IMR-90 (cell line): ENCODE measurements at regions not wholly inside any gene's neighbourhood (a gene's known extent, or its start where the extent isn't known, plus 50 kb on each side); places are given as distances from the start of the nearest gene placed in this dataset.

Experiments used
- ATAC-seq: fragments of 200-7000 bp; cut with Tn5 transposase; 2 replicates; pipeline ENCODE4 v1.9.1; 2020; ENCODE audit warnings: low read depth, mild to moderate bottlenecking, moderate library complexity
- BruUV-seq: library from RNA; stranded (reverse); fragments of 400-500 nt; replicated peaks from 2 replicates; lab custom pipeline; 2021; lab: Mats Ljungman, UMichigan
- CTCF ChIA-PET: fragments of 300-600 bp; formaldehyde crosslinking; extraction: SDS; loops from one replicate; lab custom pipeline; 2021; ENCODE audit warnings: antibody characterized with exemption; lab: Yijun Ruan, JAX
- POLR2A ChIA-PET: fragments of 300-600 bp; sonication (Branson Sonifier 250); formaldehyde crosslinking; loops from one replicate; lab custom pipeline; 2022; ENCODE audit warnings: antibody characterized with exemption; ENCODE audit not compliant: unreplicated experiment; lab: Charles Lee
- DNase-seq: peaks from one replicate; pipeline ENCODE4 v3.0.0; 2013
- H2AFZ ChIP-seq: replicated peaks from 2 replicates; pipeline ENCODE3; 2013; ENCODE audit warnings: low read length, mild to moderate bottlenecking; ENCODE audit not compliant: poor library complexity
- H2AK5ac ChIP-seq: 2 replicates; pipeline ENCODE4 v1.6.1; 2013; ENCODE audit warnings: low read depth, low read length, inconsistent platforms
- H2AK9ac ChIP-seq: replicated peaks from 2 replicates; pipeline ENCODE3; 2013; ENCODE audit warnings: mild to moderate bottlenecking, low read depth, low read length, moderate library complexity; ENCODE audit not compliant: poor library complexity
- H2BK120ac ChIP-seq: 2 replicates; pipeline ENCODE4 v1.6.1; 2013; ENCODE audit warnings: low read depth, low read length, inconsistent platforms
- H2BK15ac ChIP-seq: 3 replicates; pipeline ENCODE4 v1.6.1; 2013; ENCODE audit warnings: low read depth, low read length, inconsistent platforms
- H2BK20ac ChIP-seq: 2 replicates; pipeline ENCODE4 v1.6.1; 2013; ENCODE audit warnings: low read depth, mild to moderate bottlenecking, inconsistent platforms, low read length, moderate library complexity
- H2BK5ac ChIP-seq: 2 replicates; pipeline ENCODE4 v1.6.1; 2013; ENCODE audit warnings: mild to moderate bottlenecking, low read depth, low read length, inconsistent platforms; ENCODE audit not compliant: poor library complexity, severe bottlenecking
- H3K14ac ChIP-seq: replicated peaks from 2 replicates; pipeline ENCODE4 v1.6.1; 2013; ENCODE audit warnings: low read depth, low read length, inconsistent platforms
- H3K18ac ChIP-seq: 2 replicates; pipeline ENCODE4 v1.6.1; 2013; ENCODE audit warnings: low read depth, low read length, control low read depth
- H3K23ac ChIP-seq: 2 replicates; pipeline ENCODE4 v1.6.1; 2013; ENCODE audit warnings: low read depth, low read length, inconsistent platforms
- H3K27ac ChIP-seq: 2 replicates; pipeline ENCODE4 v1.5.1; 2013; ENCODE audit warnings: mild to moderate bottlenecking, control low read depth, low read length; ENCODE audit not compliant: insufficient read depth
- H3K27me3 ChIP-seq: 2 replicates; pipeline ENCODE4 v1.6.1; 2013; ENCODE audit warnings: low read length; ENCODE audit not compliant: control insufficient read depth, insufficient read depth
- H3K36me3 ChIP-seq: 2 replicates; pipeline ENCODE4 v1.6.1; 2013; ENCODE audit warnings: low read length, mixed read lengths; ENCODE audit not compliant: control insufficient read depth, insufficient read depth
- H3K4ac ChIP-seq: 2 replicates; pipeline ENCODE4 v1.6.1; 2013; ENCODE audit warnings: low read depth, low read length, inconsistent platforms
- H3K4me1 ChIP-seq: 2 replicates; pipeline ENCODE4 v1.6.1; 2013; ENCODE audit warnings: low read length, mixed read lengths; ENCODE audit not compliant: control insufficient read depth, insufficient read depth
- H3K4me2 ChIP-seq: 2 replicates; pipeline ENCODE4 v1.6.1; 2013; ENCODE audit warnings: low read depth, mild to moderate bottlenecking, control low read depth, low read length, moderate library complexity
- H3K4me3 ChIP-seq: 2 replicates; pipeline ENCODE4 v1.5.1; 2013; ENCODE audit warnings: low read depth, mild to moderate bottlenecking, control low read depth, low read length, moderate library complexity; ENCODE audit not compliant: insufficient read depth
- H3K56ac ChIP-seq: 2 replicates; pipeline ENCODE4 v1.6.1; 2013; ENCODE audit warnings: low read length, inconsistent platforms; ENCODE audit not compliant: insufficient read depth; ENCODE audit errors: extremely low read depth
- H3K79me1 ChIP-seq, 2 experiments: 2 replicates each; pipeline ENCODE4 v1.6.1; 2013; ENCODE audit warnings: low read length in 2 of 2, inconsistent platforms in 1 of 2, low read depth in 1 of 2
- H3K9ac ChIP-seq: 2 replicates; pipeline ENCODE4 v1.6.1; 2013; ENCODE audit warnings: low read depth, low read length, control low read depth
- H3K9me1 ChIP-seq: 2 replicates; pipeline ENCODE4 v1.6.1; 2013; ENCODE audit warnings: low read length, inconsistent platforms; ENCODE audit not compliant: insufficient read depth
- H3K9me3 ChIP-seq: 2 replicates; pipeline ENCODE4 v1.6.1; 2013; ENCODE audit warnings: low read length; ENCODE audit not compliant: control insufficient read depth, insufficient read depth
- H4K20me1 ChIP-seq: 2 replicates; pipeline ENCODE4 v1.6.1; 2013; ENCODE audit warnings: low read length, inconsistent platforms; ENCODE audit not compliant: insufficient read depth
- H4K5ac ChIP-seq: 2 replicates; pipeline ENCODE4 v1.6.1; 2013; ENCODE audit warnings: mild to moderate bottlenecking, low read depth, low read length, control low read depth
- H4K8ac ChIP-seq, 2 experiments: 2 replicates each; pipeline ENCODE4 v1.6.1; 2013; ENCODE audit warnings: low read depth in 2 of 2, low read length in 2 of 2, control low read depth in 1 of 2, inconsistent platforms in 1 of 2
- H4K91ac ChIP-seq: 2 replicates; pipeline ENCODE4 v1.6.1; 2013; ENCODE audit warnings: low read depth, low read length, inconsistent platforms; ENCODE audit not compliant: insufficient read depth
- CEBPB ChIP-seq: IDR thresholded peaks from 2 replicates; pipeline ENCODE4 v1.6.1; 2012; ENCODE audit warnings: low read depth, low read length, improper control_type of control experiment
- CHD1 ChIP-seq: IDR thresholded peaks from 2 replicates; pipeline ENCODE4 v1.6.1; 2012; ENCODE audit warnings: low read depth, low read length, improper control_type of control experiment
- ELK1 ChIP-seq: fragments of 150-350 bp; IDR thresholded peaks from 2 replicates; pipeline ENCODE4 v1.6.1; 2016; ENCODE audit warnings: low read depth, mild to moderate bottlenecking, low read length, moderate library complexity, borderline replicate concordance
- FOS ChIP-seq: fragments of 150-350 bp; IDR thresholded peaks from 2 replicates; pipeline ENCODE4 v1.6.1; 2016; ENCODE audit warnings: low read depth, low read length
- MAZ ChIP-seq: IDR thresholded peaks from 2 replicates; pipeline ENCODE4 v1.6.1; 2012; ENCODE audit warnings: low read depth, mild to moderate bottlenecking, low read length, improper control_type of control experiment, moderate library complexity, borderline replicate concordance
- POLR2A ChIP-seq: IDR thresholded peaks from 2 replicates; pipeline ENCODE4 v1.6.1; 2012; ENCODE audit warnings: mild to moderate bottlenecking, low read depth, low read length
- RAD21 ChIP-seq: IDR thresholded peaks from 2 replicates; pipeline ENCODE4 v1.6.1; 2012; ENCODE audit warnings: low read length, improper control_type of control experiment
- RCOR1 ChIP-seq: IDR thresholded peaks from 2 replicates; pipeline ENCODE4 v1.6.1; 2012; ENCODE audit warnings: mild to moderate bottlenecking, low read length, improper control_type of control experiment; ENCODE audit not compliant: insufficient replicate concordance
- RFX5 ChIP-seq: IDR thresholded peaks from 2 replicates; pipeline ENCODE4 v1.8.0; 2012; ENCODE audit warnings: low read depth, mild to moderate bottlenecking, low read length, moderate library complexity
- SMC3 ChIP-seq: fragments of 150-350 bp; IDR thresholded peaks from 2 replicates; pipeline ENCODE4 v1.6.1; 2016; ENCODE audit warnings: low read depth, mild to moderate bottlenecking, antibody characterized with exemption, low read length, moderate library complexity
- WGBS, 2 experiments: methylation state at CpG; one replicate each; pipeline versions ENCODE4 v1.1.5 to v1.1.7; 2013; ENCODE audit warnings: missing lambda C conversion rate in 2 of 2; ENCODE audit not compliant: insufficient read length in 1 of 2; ENCODE audit errors: extremely low coverage in 2 of 2; 5-methylcytosine and 5-hydroxymethylcytosine counted together
- dilution Hi-C: fragments of 300-500 bp; cut with HindIII; formaldehyde crosslinking; loops from one replicate; pipeline ENCODE4 v1.14.3; 2018; ENCODE audit warnings: low sequenced_read_pairs; ENCODE audit not compliant: unreplicated experiment
- in situ Hi-C: fragments of 300-500 bp; cut with MboI; formaldehyde crosslinking; loops from 3 replicates; pipeline ENCODE4 v1.14.3; 2019; ENCODE audit warnings: low sequenced_read_pairs, inconsistent platforms, mixed read lengths
- intact Hi-C: fragments of 100-400 bp; cut with micrococcal nuclease; formaldehyde crosslinking; loops from 2 replicates; pipeline ENCODE4 v1.10.0; 2022
- TF ChIP-seq, protein P1 (sequence below): conservative IDR thresholded peaks from 2 replicates; pipeline ENCODE4 v1.5.1; 2012; ENCODE audit warnings: mild to moderate bottlenecking, low read depth, low read length, improper control_type of control experiment

DNA sequence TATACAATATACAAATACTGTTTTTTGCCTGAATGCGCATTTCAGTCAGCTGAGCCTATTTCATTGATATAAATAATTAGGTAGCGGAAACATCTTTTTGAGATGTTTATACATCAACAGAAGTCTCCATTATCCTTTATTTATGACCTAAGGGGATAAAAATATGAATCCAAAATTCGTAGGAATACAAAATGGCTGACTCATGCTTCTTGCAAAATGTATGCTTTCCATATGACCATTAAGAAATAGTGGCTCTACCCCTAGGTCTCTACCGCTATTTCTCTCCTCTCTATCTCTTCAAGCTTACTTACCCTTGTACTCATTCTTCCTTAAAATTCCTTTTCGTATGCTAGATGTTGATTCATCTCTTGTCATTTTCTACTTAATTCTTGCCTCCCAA is 338.4 kb upstream of the TMPRSS15 start:
- H3K14ac ChIP-seq: no peak overlapping the region
- no peak overlapping the region for H4K8ac ChIP-seq
- WGBS, 2 experiments: 55% methylated on average over 2 of the region's 5 CpGs; no CpG with 5 or more reads in 1 of the 2 experiments
- no peak overlapping the region for H2BK5ac ChIP-seq
- ChIA-PET POLR2A (no interaction called here), CTCF (no interaction called here)
- H2BK20ac ChIP-seq: no peak overlapping the region
- no peaks in the 10 kb centered on the region for H3K36me3 ChIP-seq
- H2BK15ac ChIP-seq: no peak overlapping the region
- no peak for ATAC-seq
- no peaks in the 10 kb centered on the region for H4K20me1 ChIP-seq
- no peak overlapping the region for H2AFZ ChIP-seq
- BruUV-seq: no TSS peak
- no peak overlapping the region for H3K4ac ChIP-seq
- no peak overlapping the region for H3K4me2 ChIP-seq
- H3K4me1 ChIP-seq: no peaks in the 10 kb centered on the region
- H3K9me1 ChIP-seq: no peaks in the 10 kb centered on the region
- H3K27me3 ChIP-seq: no peaks in the 10 kb centered on the region
- H3K9ac ChIP-seq: no peak overlapping the region
- no peak overlapping the region for H3K27ac ChIP-seq
- no peak for DNase-seq
- H3K79me1 ChIP-seq: no peaks in the 10 kb centered on the region
- no peak overlapping the region for H3K23ac ChIP-seq
- dilution Hi-C loops (no loop called here), intact Hi-C loops (no loop called here), in situ Hi-C loops (no loop called here)
- H2AK9ac ChIP-seq: no peak overlapping the region
- TF ChIP-seq POLR2A: no peak
- no peak for TF ChIP-seq CHD1
- no peak for TF ChIP-seq ELK1
- TF ChIP-seq RCOR1: no peak
- TF ChIP-seq RAD21: no peak
- TF ChIP-seq, protein P1, sequence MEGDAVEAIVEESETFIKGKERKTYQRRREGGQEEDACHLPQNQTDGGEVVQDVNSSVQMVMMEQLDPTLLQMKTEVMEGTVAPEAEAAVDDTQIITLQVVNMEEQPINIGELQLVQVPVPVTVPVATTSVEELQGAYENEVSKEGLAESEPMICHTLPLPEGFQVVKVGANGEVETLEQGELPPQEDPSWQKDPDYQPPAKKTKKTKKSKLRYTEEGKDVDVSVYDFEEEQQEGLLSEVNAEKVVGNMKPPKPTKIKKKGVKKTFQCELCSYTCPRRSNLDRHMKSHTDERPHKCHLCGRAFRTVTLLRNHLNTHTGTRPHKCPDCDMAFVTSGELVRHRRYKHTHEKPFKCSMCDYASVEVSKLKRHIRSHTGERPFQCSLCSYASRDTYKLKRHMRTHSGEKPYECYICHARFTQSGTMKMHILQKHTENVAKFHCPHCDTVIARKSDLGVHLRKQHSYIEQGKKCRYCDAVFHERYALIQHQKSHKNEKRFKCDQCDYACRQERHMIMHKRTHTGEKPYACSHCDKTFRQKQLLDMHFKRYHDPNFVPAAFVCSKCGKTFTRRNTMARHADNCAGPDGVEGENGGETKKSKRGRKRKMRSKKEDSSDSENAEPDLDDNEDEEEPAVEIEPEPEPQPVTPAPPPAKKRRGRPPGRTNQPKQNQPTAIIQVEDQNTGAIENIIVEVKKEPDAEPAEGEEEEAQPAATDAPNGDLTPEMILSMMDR: no peak
- TF ChIP-seq SMC3: no peak
- no peak for TF ChIP-seq RFX5
- no peak for TF ChIP-seq CEBPB
- TF ChIP-seq MAZ: no peak
- TF ChIP-seq FOS: no peak
- no peak overlapping the region for H4K91ac ChIP-seq
- no peak overlapping the region for H2AK5ac ChIP-seq
- H4K5ac ChIP-seq: no peak overlapping the region
- H3K56ac ChIP-seq: no peak overlapping the region
- H3K9me3 ChIP-seq: no peaks in the 10 kb centered on the region; the same call in 1 of the 2 replicates
- H2BK120ac ChIP-seq: no peak overlapping the region
- no peak overlapping the region for H3K18ac ChIP-seq
- H3K4me3 ChIP-seq: no peak overlapping the region
